ENCODE measurements at regions not wholly inside any gene's neighbourhood (a gene's known extent, or its start where the extent isn't known, plus 50 kb on each side); places are given as distances from the start of the nearest gene placed in this dataset.

- no peaks in the 10 kb centered on the region for H3K4me1 ChIP-seq (ENCODE audit: control insufficient read depth in 3 of 3, insufficient read depth in 3 of 3, low read length in 3 of 3)
- H3K9ac ChIP-seq (ENCODE audit: low read depth in 1 of 3, low read length in 3 of 3) = no peak overlapping the region
- no peaks in the 10 kb centered on the region for H3K27me3 ChIP-seq (ENCODE audit: control insufficient read depth in 3 of 3, insufficient read depth in 3 of 3, low read length in 3 of 3)
- H3K4me3 ChIP-seq (ENCODE audit: low read length in 3 of 3) = no peak overlapping the region
- no peak overlapping the region for H3K27ac ChIP-seq (ENCODE audit: low read depth, low read length)
- H3K36me3 ChIP-seq (ENCODE audit: control insufficient read depth in 3 of 3, insufficient read depth in 3 of 3, low read length in 3 of 3) = no peaks in the 10 kb centered on the region
- H3K9me3 ChIP-seq (ENCODE audit: control insufficient read depth in 3 of 3, low read length in 3 of 3) = no peaks in the 10 kb centered on the region
Measured at GRCh38 chr16:74101379-74102137, 195.1 kb upstream of the PSMD7 start.

- Histone ChIP-seq H3K9me3 (ENCODE audit: control insufficient read depth in 3 of 3, low read length in 3 of 3) (no peaks in the 10 kb centered on the region), H3K27ac (ENCODE audit: low read depth, low read length) (no peak overlapping the region), H3K4me3 (ENCODE audit: low read length in 3 of 3) (no peak overlapping the region), H3K4me1 (ENCODE audit: control insufficient read depth in 3 of 3, insufficient read depth in 3 of 3, low read length in 3 of 3) (no peaks in the 10 kb centered on the region), H3K9ac (ENCODE audit: low read depth in 1 of 3, low read length in 3 of 3) (no peak overlapping the region), H3K36me3 (ENCODE audit: control insufficient read depth in 3 of 3, insufficient read depth in 3 of 3, low read length in 3 of 3) (no peaks in the 10 kb centered on the region), H3K27me3 (ENCODE audit: control insufficient read depth in 3 of 3, insufficient read depth in 3 of 3, low read length in 3 of 3) (no peaks in the 10 kb centered on the region)
Measured at GRCh38 chr16:74100395-74101326, 196.0 kb upstream of the PSMD7 start.

GRCh38 chr16:74099530-74099929 lies 197.1 kb upstream of the PSMD7 start:
- no peak overlapping the region for H3K27ac ChIP-seq (ENCODE audit: low read depth, low read length)
- H3K9ac ChIP-seq (ENCODE audit: low read depth in 1 of 3, low read length in 3 of 3) = no peak overlapping the region
- H3K4me1 ChIP-seq (ENCODE audit: control insufficient read depth in 3 of 3, insufficient read depth in 3 of 3, low read length in 3 of 3) = no peaks in the 10 kb centered on the region
- H3K4me3 ChIP-seq (ENCODE audit: low read length in 3 of 3) = no peak overlapping the region
- H3K36me3 ChIP-seq (ENCODE audit: control insufficient read depth in 3 of 3, insufficient read depth in 3 of 3, low read length in 3 of 3) = no peaks in the 10 kb centered on the region
- H3K27me3 ChIP-seq (ENCODE audit: control insufficient read depth in 3 of 3, insufficient read depth in 3 of 3, low read length in 3 of 3) = no peaks in the 10 kb centered on the region
- no peaks in the 10 kb centered on the region for H3K9me3 ChIP-seq (ENCODE audit: control insufficient read depth in 3 of 3, low read length in 3 of 3)

GRCh38 chr16:74094962-74095361 lies 201.7 kb upstream of the PSMD7 start:
- no peak overlapping the region for H3K27ac ChIP-seq (ENCODE audit: low read depth, low read length)
- H3K9me3 ChIP-seq (ENCODE audit: control insufficient read depth in 3 of 3, low read length in 3 of 3) = no peaks in the 10 kb centered on the region
- no peaks in the 10 kb centered on the region for H3K27me3 ChIP-seq (ENCODE audit: control insufficient read depth in 3 of 3, insufficient read depth in 3 of 3, low read length in 3 of 3)
- no peak overlapping the region for H3K4me3 ChIP-seq (ENCODE audit: low read length in 3 of 3)
- no peaks in the 10 kb centered on the region for H3K36me3 ChIP-seq (ENCODE audit: control insufficient read depth in 3 of 3, insufficient read depth in 3 of 3, low read length in 3 of 3)
- H3K9ac ChIP-seq (ENCODE audit: low read depth in 1 of 3, low read length in 3 of 3) = no peak overlapping the region
- H3K4me1 ChIP-seq (ENCODE audit: control insufficient read depth in 3 of 3, insufficient read depth in 3 of 3, low read length in 3 of 3) = no peaks in the 10 kb centered on the region

DNA sequence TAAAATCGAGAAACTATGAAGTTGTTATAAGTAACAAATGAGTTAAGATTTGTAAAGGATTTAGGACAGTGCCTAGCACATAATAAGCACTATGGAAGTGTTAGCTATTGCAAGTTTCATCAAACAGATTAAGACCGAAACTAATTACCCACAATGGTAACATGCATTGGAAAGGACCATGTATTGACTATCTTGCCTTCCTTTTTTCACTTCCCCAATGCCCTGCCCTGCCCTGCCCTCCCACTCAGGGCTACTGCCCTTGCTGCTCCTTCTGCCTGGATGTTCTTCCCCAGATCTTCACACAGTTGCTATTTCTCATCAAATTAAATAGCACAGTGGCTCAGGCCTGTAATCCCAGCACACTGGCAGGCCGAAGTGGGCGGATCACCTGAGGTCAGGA lies 202.1 kb upstream of the PSMD7 start:
- no peak overlapping the region for H3K27ac ChIP-seq (ENCODE audit: low read depth, low read length)
- H3K4me1 ChIP-seq (ENCODE audit: control insufficient read depth in 3 of 3, insufficient read depth in 3 of 3, low read length in 3 of 3) = no peaks in the 10 kb centered on the region

DNA sequence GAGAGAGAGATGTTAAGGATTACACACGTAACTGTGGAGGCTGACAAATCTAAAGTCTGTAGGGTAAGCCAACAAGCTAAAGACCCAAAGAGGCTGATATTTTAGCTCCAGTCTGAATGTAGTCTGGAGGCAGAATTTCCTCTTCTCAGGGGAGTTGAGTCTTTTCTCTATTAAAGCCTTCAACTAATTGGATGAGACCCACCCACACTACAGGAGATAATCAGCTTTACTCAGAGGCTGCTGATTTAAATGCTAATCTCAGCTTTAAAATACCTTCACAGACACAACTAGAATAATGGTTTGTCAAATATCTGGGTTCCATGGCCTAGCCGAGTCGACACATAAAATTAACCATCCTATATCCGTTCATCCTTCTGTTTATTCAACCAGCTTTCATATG lies 204.3 kb upstream of the PSMD7 start:
- no peak overlapping the region for H3K4me3 ChIP-seq (ENCODE audit: low read length in 3 of 3)
- no peaks in the 10 kb centered on the region for H3K36me3 ChIP-seq (ENCODE audit: control insufficient read depth in 3 of 3, insufficient read depth in 3 of 3, low read length in 3 of 3)
- H3K27me3 ChIP-seq (ENCODE audit: control insufficient read depth in 3 of 3, insufficient read depth in 3 of 3, low read length in 3 of 3) = no peaks in the 10 kb centered on the region
- H3K9me3 ChIP-seq (ENCODE audit: control insufficient read depth in 3 of 3, low read length in 3 of 3) = no peaks in the 10 kb centered on the region
- no peak overlapping the region for H3K27ac ChIP-seq (ENCODE audit: low read depth, low read length)
- no peaks in the 10 kb centered on the region for H3K4me1 ChIP-seq (ENCODE audit: control insufficient read depth in 3 of 3, insufficient read depth in 3 of 3, low read length in 3 of 3)
- no peak overlapping the region for H3K9ac ChIP-seq (ENCODE audit: low read depth in 1 of 3, low read length in 3 of 3)

More for the DNA sequence above, 202.1 kb upstream of the PSMD7 start:
- H3K36me3 ChIP-seq (ENCODE audit: control insufficient read depth in 3 of 3, insufficient read depth in 3 of 3, low read length in 3 of 3) = no peaks in the 10 kb centered on the region
- H3K9me3 ChIP-seq (ENCODE audit: control insufficient read depth in 3 of 3, low read length in 3 of 3) = no peaks in the 10 kb centered on the region
- no peak overlapping the region for H3K9ac ChIP-seq (ENCODE audit: low read depth in 1 of 3, low read length in 3 of 3)
- no peak overlapping the region for H3K4me3 ChIP-seq (ENCODE audit: low read length in 3 of 3)
- no peaks in the 10 kb centered on the region for H3K27me3 ChIP-seq (ENCODE audit: control insufficient read depth in 3 of 3, insufficient read depth in 3 of 3, low read length in 3 of 3)

DNA sequence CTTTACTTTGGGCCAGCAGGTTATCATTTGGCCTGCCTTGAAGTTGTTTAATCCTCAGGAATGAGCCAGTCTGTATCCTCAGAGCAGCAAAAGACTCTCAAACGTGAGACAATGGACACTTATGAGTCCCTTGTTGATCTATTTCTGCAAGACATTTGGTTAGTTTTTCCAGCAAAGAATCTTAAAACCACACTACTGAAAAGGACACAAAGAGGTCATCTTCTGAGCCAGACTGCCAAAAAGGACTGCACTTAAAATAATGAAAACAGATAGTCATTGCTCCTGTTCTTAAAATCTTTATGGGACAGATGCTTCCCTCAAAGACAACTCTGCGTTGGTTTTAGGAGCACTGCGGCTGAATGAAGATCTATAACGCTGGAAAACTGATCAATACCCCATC lies 205.7 kb upstream of the PSMD7 start:
- H3K36me3 ChIP-seq (ENCODE audit: control insufficient read depth in 3 of 3, insufficient read depth in 3 of 3, low read length in 3 of 3) = no peaks in the 10 kb centered on the region
- H3K9me3 ChIP-seq (ENCODE audit: control insufficient read depth in 3 of 3, low read length in 3 of 3) = no peaks in the 10 kb centered on the region
- H3K9ac ChIP-seq (ENCODE audit: low read depth in 1 of 3, low read length in 3 of 3) = no peak overlapping the region
- H3K4me3 ChIP-seq (ENCODE audit: low read length in 3 of 3) = no peak overlapping the region
- H3K4me1 ChIP-seq (ENCODE audit: control insufficient read depth in 3 of 3, insufficient read depth in 3 of 3, low read length in 3 of 3) = no peaks in the 10 kb centered on the region
- no peak overlapping the region for H3K27ac ChIP-seq (ENCODE audit: low read depth, low read length)
- H3K27me3 ChIP-seq (ENCODE audit: control insufficient read depth in 3 of 3, insufficient read depth in 3 of 3, low read length in 3 of 3) = no peaks in the 10 kb centered on the region

GRCh38 chr16:74083541-74083940 lies 213.1 kb upstream of the PSMD7 start:
- Histone ChIP-seq H3K4me1 (ENCODE audit: control insufficient read depth in 3 of 3, insufficient read depth in 3 of 3, low read length in 3 of 3) (no peaks in the 10 kb centered on the region), H3K4me3 (ENCODE audit: low read length in 3 of 3) (no peak overlapping the region), H3K9me3 (ENCODE audit: control insufficient read depth in 3 of 3, low read length in 3 of 3) (no peaks in the 10 kb centered on the region), H3K27ac (ENCODE audit: low read depth, low read length) (no peak overlapping the region), H3K36me3 (ENCODE audit: control insufficient read depth in 3 of 3, insufficient read depth in 3 of 3, low read length in 3 of 3) (no peaks in the 10 kb centered on the region), H3K9ac (ENCODE audit: low read depth in 1 of 3, low read length in 3 of 3) (no peak overlapping the region), H3K27me3 (ENCODE audit: control insufficient read depth in 3 of 3, insufficient read depth in 3 of 3, low read length in 3 of 3) (no peaks in the 10 kb centered on the region)

GRCh38 chr16:74080311-74080710 lies 216.3 kb upstream of the PSMD7 start:
- Histone ChIP-seq H3K27ac (ENCODE audit: low read depth, low read length) (no peak overlapping the region), H3K9ac (ENCODE audit: low read depth in 1 of 3, low read length in 3 of 3) (no peak overlapping the region), H3K27me3 (ENCODE audit: control insufficient read depth in 3 of 3, insufficient read depth in 3 of 3, low read length in 3 of 3) (no peaks in the 10 kb centered on the region), H3K36me3 (ENCODE audit: control insufficient read depth in 3 of 3, insufficient read depth in 3 of 3, low read length in 3 of 3) (no peaks in the 10 kb centered on the region), H3K4me3 (ENCODE audit: low read length in 3 of 3) (no peak overlapping the region), H3K4me1 (ENCODE audit: control insufficient read depth in 3 of 3, insufficient read depth in 3 of 3, low read length in 3 of 3) (no peaks in the 10 kb centered on the region), H3K9me3 (ENCODE audit: control insufficient read depth in 3 of 3, low read length in 3 of 3) (peaks cover 0 to 3% (median 0%) of the 10 kb centered on the region in 3 donors)

DNA sequence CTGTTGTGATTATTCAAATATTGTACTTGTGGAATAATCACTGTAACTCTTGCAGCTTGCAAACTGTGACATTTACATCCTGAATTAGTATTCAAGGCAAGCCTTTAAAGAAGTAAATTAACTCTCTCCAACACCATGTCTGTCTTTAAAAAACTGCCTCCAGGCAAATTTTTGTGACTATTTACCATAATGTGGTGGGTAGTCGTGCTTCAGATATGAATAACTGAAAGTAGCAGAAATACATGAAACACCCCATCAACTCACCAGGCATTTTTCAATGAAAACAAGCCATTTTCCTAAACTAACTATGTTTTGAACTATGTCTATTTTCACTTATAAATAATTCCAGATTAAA lies 217.4 kb upstream of the PSMD7 start:
- no peak overlapping the region for H3K27ac ChIP-seq (ENCODE audit: low read depth, low read length)
- no peaks in the 10 kb centered on the region for H3K4me1 ChIP-seq (ENCODE audit: control insufficient read depth in 3 of 3, insufficient read depth in 3 of 3, low read length in 3 of 3)
- no peak overlapping the region for H3K4me3 ChIP-seq (ENCODE audit: low read length in 3 of 3)
- H3K9ac ChIP-seq (ENCODE audit: low read depth in 1 of 3, low read length in 3 of 3) = no peak overlapping the region
- H3K27me3 ChIP-seq (ENCODE audit: control insufficient read depth in 3 of 3, insufficient read depth in 3 of 3, low read length in 3 of 3) = no peaks in the 10 kb centered on the region
- no peaks in the 10 kb centered on the region for H3K36me3 ChIP-seq (ENCODE audit: control insufficient read depth in 3 of 3, insufficient read depth in 3 of 3, low read length in 3 of 3)
- peaks cover 0 to 9% (median 0%) of the 10 kb centered on the region in 3 donors for H3K9me3 ChIP-seq (ENCODE audit: control insufficient read depth in 3 of 3, low read length in 3 of 3)

Measured in skeletal muscle tissue (tissue), 3 donors.